ENCODE measurements at regions not wholly inside any gene's neighbourhood (a gene's known extent, or its start where the extent isn't known, plus 50 kb on each side); places are given as distances from the start of the nearest gene placed in this dataset.

DNA sequence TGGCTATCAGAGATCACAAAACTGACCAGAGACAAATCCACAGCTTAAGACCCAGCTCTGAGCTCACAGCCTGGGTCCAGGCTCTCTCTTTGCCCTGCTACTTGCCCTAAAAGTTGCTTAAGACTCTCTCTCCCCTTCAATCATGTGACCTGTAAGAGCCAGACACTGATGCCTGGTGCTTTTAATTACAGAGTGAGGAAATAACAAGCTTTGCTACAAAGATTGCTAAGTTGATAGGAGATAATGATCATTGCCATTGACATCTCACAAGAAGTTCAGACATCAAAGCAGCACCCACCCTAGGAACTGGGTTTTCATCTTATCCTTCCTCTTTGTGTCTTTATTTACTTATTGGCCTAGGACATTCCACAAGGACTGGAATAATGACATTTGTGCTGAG lies 125.9 kb upstream of the CD93 start:
- POLR2A ChIA-PET, result no interaction called here
- no peak for DNase-seq (ENCODE audit: low read depth, low spot score)
- CTCF ChIA-PET, result interaction anchor here (1.4 kb wide), 1 partner anchor 23 kb away, joined by 3 read pairs; no protein-coding TSS in a partner anchor
- no peak for TF ChIP-seq CTCF (IDR thresholded peaks at IDR 0.05; ENCODE audit: insufficient read depth, low read length, missing control alignments)
- H3K4me3 ChIP-seq (ENCODE audit: low read depth, low read length), result no peak overlapping the region

DNA sequence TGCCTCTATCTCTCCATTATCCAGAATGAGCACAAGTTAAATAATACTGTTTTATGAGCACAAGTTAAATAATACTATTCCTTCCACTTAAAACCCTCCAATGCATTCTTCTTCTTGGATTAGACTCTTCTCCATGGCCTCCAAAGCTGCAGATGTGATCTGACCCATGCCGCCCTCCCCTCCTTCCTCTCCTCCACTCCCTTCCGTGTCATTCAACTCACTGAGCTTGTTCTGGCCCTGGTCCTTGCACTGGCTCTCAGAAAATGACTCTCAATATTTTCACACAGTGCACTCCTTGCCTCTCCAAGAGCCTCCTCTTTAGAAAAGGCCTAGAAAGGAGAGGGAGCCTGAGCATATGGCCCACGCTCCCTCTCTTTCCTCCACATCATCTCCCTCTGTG lies 125.0 kb upstream of the CD93 start:
- DNase-seq (ENCODE audit: low read depth, low spot score), result no peak
- ChIA-PET CTCF (interaction anchor here (1.0 to 1.4 kb wide), 2 partner anchors 9 to 24 kb away, joined by 3 to 4 read pairs; no protein-coding TSS in a partner anchor), POLR2A (no interaction called here)
- TF ChIP-seq CTCF (IDR thresholded peaks at IDR 0.05; ENCODE audit: insufficient read depth, low read length, missing control alignments), result no peak
- no peak overlapping the region for H3K4me3 ChIP-seq (ENCODE audit: low read depth, low read length)

DNA sequence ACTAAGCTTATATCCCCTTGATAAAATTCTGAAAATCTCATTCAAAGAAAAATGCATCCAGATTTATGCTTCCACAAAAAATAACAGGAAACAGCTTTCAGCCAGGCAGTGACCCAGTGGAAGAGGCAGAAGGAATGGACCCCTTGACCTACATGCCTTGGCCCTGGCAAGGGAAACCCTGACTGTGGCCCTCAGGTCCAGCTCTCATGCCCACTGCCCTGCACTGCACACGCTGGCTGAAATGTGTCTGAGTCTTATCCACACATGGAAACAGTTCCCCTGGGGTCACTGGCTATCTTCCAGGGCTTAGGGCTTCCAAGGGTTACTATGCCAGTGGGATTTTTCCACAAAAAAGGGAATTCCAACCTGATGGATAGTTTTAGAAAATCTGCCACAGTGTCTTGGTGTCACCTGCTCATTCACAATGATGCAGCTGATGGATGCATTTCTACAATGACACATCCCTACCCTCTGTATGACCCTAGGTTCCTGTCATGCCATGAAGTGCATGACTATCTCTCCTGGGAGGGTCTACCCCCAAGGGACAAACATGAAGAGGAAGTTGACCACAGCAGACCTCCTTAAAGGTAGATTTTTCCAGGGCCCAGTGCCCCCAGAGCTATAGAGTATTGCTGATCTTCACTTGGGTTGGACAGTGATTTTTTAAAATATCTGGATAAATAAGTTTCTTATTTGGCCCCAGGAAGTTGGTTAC lies 121.9 kb upstream of the CD93 start:
- no peak for TF ChIP-seq CTCF (IDR thresholded peaks at IDR 0.05; ENCODE audit: insufficient read depth, low read length, missing control alignments)
- ChIA-PET POLR2A (no interaction called here), CTCF (interaction anchor here (0.6 kb wide), 1 partner anchor 870 kb away, joined by 3 read pairs; no protein-coding TSS in a partner anchor)
- DNase-seq (ENCODE audit: low read depth, low spot score), result no peak
- no peak overlapping the region for H3K4me3 ChIP-seq (ENCODE audit: low read depth, low read length)

DNA sequence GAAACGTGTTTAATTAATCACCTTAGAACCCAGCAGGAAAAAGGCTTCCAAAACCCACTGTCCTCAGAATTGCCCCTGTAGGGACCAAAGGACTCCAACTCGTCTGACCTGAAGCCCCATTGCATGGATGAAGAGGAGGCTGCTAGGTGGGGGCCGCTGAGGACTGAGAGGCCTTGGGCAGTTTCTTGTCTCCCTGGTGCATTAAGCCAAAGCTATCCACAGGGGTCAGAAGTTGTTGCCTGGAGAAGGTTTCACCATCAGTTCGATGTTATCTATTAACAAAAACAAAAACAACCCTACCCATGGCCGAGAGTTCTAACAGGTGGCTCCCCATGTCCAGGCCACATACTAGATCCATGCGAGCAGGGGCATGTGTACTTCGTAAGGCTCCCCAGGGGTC lies 120.9 kb upstream of the CD93 start:
- ChIA-PET CTCF (interaction anchor here (0.6 kb wide), 1 partner anchor 869 kb away, joined by 3 read pairs; no protein-coding TSS in a partner anchor), POLR2A (no interaction called here)
- DNase-seq (ENCODE audit: low read depth, low spot score), result no peak
- H3K4me3 ChIP-seq (ENCODE audit: low read depth, low read length), result no peak overlapping the region
- TF ChIP-seq CTCF (IDR thresholded peaks at IDR 0.05; ENCODE audit: insufficient read depth, low read length, missing control alignments), result no peak

GRCh38 chr20:23206061-23206460 lies 119.9 kb upstream of the CD93 start:
- no peak for DNase-seq (ENCODE audit: low read depth, low spot score)
- TF ChIP-seq CTCF (IDR thresholded peaks at IDR 0.05; ENCODE audit: insufficient read depth, low read length, missing control alignments), result no peak
- POLR2A ChIA-PET, result no interaction called here
- H3K4me3 ChIP-seq (ENCODE audit: low read depth, low read length), result no peak overlapping the region
- CTCF ChIA-PET, result no interaction called here

DNA sequence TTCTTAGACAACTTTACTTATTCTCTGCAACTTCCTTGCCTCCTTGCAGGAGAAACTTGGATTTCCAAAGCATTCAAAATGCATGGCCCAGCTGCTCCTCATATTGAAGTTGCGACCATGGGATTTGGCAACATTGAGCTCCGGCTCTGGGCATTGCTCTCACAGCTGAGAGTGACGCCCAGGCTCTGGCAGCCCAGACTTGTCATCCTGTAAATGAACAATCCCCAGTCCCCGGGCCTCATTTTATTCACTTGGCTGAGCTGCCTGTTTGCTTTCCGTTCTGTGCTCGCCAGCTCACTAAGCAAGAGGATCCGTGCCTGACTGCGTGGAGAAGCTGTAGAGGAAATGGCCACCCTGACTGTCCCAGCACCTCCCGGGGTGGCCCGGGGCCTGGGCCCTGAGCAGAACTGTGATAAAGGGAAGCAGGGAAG lies 119.5 kb upstream of the CD93 start:
- TF ChIP-seq CTCF (IDR thresholded peaks at IDR 0.05; ENCODE audit: insufficient read depth, low read length, missing control alignments), result no peak
- ChIA-PET CTCF (interaction anchor here (1.2 kb wide), 1 partner anchor 514 kb away, joined by 3 read pairs; no protein-coding TSS in a partner anchor), POLR2A (interaction anchor here (0.7 kb wide), 1 partner anchor 36 kb away, joined by 4 read pairs; no protein-coding TSS in a partner anchor)
- DNase-seq (ENCODE audit: low read depth, low spot score), result no peak
- H3K4me3 ChIP-seq (ENCODE audit: low read depth, low read length), result no peak overlapping the region
